ENCODE measurements at regions not wholly inside any gene's neighbourhood (a gene's known extent, or its start where the extent isn't known, plus 50 kb on each side); places are given as distances from the start of the nearest gene placed in this dataset.
A peak's percentile ranks its signal among the peaks of the same experiment; 100 is the strongest.

DNA sequence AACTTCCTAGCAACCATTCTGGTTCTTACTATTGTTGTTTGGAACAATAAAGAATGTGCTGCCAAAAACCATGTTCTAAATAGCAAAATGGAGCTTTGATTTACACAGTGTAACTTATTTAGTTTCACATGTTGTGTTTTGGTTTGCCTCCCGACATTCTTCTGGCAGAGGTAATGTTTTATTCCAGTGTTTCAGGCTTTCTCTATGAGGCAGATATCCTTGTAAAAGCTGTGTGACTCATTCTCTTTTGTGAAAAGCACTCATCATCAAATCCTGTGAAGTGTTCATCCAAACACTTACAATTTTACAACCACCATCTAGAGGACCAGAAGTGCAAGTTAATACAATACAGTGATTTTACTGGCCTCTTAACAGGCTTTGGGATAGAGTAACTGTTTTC, 219.0 kb upstream of the GIMD1 start (continued):
- TF ChIP-seq, protein P1, sequence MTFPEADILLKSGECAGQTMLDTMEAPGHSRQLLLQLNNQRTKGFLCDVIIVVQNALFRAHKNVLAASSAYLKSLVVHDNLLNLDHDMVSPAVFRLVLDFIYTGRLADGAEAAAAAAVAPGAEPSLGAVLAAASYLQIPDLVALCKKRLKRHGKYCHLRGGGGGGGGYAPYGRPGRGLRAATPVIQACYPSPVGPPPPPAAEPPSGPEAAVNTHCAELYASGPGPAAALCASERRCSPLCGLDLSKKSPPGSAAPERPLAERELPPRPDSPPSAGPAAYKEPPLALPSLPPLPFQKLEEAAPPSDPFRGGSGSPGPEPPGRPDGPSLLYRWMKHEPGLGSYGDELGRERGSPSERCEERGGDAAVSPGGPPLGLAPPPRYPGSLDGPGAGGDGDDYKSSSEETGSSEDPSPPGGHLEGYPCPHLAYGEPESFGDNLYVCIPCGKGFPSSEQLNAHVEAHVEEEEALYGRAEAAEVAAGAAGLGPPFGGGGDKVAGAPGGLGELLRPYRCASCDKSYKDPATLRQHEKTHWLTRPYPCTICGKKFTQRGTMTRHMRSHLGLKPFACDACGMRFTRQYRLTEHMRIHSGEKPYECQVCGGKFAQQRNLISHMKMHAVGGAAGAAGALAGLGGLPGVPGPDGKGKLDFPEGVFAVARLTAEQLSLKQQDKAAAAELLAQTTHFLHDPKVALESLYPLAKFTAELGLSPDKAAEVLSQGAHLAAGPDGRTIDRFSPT (tag by site-specific recombination; IDR thresholded peaks at IDR 0.05): peak; percentile 72; the same call in 1 of the 2 replicates
- TF ChIP-seq OVOL3 (tag by site-specific recombination; IDR thresholded peaks at IDR 0.05): peak; percentile 83
- TF ChIP-seq ZNF311 (tag by site-specific recombination; IDR thresholded peaks at IDR 0.05; ENCODE audit: borderline replicate concordance): no peak
- no peak for TF ChIP-seq ZNF214 (tag by site-specific recombination; IDR thresholded peaks at IDR 0.05; ENCODE audit: borderline replicate concordance)
- no peak for TF ChIP-seq ZNF302 (tag by site-specific recombination; IDR thresholded peaks at IDR 0.05; ENCODE audit: low read depth)
- no peak for TF ChIP-seq ZNF473 (tag by site-specific recombination; IDR thresholded peaks at IDR 0.05)
- TF ChIP-seq, protein P2, sequence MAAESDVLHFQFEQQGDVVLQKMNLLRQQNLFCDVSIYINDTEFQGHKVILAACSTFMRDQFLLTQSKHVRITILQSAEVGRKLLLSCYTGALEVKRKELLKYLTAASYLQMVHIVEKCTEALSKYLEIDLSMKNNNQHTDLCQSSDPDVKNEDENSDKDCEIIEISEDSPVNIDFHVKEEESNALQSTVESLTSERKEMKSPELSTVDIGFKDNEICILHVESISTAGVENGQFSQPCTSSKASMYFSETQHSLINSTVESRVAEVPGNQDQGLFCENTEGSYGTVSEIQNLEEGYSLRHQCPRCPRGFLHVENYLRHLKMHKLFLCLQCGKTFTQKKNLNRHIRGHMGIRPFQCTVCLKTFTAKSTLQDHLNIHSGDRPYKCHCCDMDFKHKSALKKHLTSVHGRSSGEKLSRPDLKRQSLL (tag by site-specific recombination; IDR thresholded peaks at IDR 0.05): no peak
- TF ChIP-seq KLF8 (tag by site-specific recombination; IDR thresholded peaks at IDR 0.05): no peak
- no peak for TF ChIP-seq ZFP41 (tag by site-specific recombination; IDR thresholded peaks at IDR 0.05; ENCODE audit: borderline replicate concordance)
- TF ChIP-seq, protein P3, sequence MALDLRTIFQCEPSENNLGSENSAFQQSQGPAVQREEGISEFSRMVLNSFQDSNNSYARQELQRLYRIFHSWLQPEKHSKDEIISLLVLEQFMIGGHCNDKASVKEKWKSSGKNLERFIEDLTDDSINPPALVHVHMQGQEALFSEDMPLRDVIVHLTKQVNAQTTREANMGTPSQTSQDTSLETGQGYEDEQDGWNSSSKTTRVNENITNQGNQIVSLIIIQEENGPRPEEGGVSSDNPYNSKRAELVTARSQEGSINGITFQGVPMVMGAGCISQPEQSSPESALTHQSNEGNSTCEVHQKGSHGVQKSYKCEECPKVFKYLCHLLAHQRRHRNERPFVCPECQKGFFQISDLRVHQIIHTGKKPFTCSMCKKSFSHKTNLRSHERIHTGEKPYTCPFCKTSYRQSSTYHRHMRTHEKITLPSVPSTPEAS (tag by site-specific recombination; IDR thresholded peaks at IDR 0.05): no peak
- TF ChIP-seq ZNF138 (tag by site-specific recombination; IDR thresholded peaks at IDR 0.05; ENCODE audit: borderline replicate concordance): no peak
- no peak for TF ChIP-seq RBAK (tag by site-specific recombination; IDR thresholded peaks at IDR 0.05)
- TF ChIP-seq ZNF629 (tag by site-specific recombination; IDR thresholded peaks at IDR 0.05): peak; percentile 46; the same call in 1 of the 2 replicates
- TF ChIP-seq ZNF239 (tag by site-specific recombination; IDR thresholded peaks at IDR 0.05): no peak
- TF ChIP-seq ZNF223 (tag by site-specific recombination; IDR thresholded peaks at IDR 0.05): no peak
- TF ChIP-seq SETDB1 (IDR thresholded peaks at IDR 0.05; ENCODE audit: insufficient read length, low read length): no peak
- TF ChIP-seq, protein P4, sequence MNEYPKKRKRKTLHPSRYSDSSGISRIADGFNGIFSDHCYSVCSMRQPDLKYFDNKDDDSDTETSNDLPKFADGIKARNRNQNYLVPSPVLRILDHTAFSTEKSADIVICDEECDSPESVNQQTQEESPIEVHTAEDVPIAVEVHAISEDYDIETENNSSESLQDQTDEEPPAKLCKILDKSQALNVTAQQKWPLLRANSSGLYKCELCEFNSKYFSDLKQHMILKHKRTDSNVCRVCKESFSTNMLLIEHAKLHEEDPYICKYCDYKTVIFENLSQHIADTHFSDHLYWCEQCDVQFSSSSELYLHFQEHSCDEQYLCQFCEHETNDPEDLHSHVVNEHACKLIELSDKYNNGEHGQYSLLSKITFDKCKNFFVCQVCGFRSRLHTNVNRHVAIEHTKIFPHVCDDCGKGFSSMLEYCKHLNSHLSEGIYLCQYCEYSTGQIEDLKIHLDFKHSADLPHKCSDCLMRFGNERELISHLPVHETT (tag by site-specific recombination; IDR thresholded peaks at IDR 0.05): no peak
- peak; percentile 70; the same call in 1 of the 2 replicates for TF ChIP-seq GFI1B (tag by site-specific recombination; IDR thresholded peaks at IDR 0.05)
- TF ChIP-seq, protein P5, sequence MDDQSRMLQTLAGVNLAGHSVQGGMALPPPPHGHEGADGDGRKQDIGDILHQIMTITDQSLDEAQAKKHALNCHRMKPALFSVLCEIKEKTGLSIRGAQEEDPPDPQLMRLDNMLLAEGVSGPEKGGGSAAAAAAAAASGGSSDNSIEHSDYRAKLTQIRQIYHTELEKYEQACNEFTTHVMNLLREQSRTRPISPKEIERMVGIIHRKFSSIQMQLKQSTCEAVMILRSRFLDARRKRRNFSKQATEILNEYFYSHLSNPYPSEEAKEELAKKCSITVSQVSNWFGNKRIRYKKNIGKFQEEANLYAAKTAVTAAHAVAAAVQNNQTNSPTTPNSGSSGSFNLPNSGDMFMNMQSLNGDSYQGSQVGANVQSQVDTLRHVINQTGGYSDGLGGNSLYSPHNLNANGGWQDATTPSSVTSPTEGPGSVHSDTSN (CRISPR knock-in tag; IDR thresholded peaks at IDR 0.05): no peak
- no peak for TF ChIP-seq ZNF157 (tag by site-specific recombination; IDR thresholded peaks at IDR 0.05)
- TF ChIP-seq MZF1 (tag by site-specific recombination; IDR thresholded peaks at IDR 0.05; ENCODE audit: borderline replicate concordance): 0 out of 2 replicates have a peak, but pooled peaks have one; percentile 40
- no peak for TF ChIP-seq KLF10 (tag by site-specific recombination; IDR thresholded peaks at IDR 0.05)
- peak; percentile 52; the same call in 1 of the 2 replicates for TF ChIP-seq SP7 (tag by site-specific recombination; IDR thresholded peaks at IDR 0.05)
- TF ChIP-seq, protein P6, sequence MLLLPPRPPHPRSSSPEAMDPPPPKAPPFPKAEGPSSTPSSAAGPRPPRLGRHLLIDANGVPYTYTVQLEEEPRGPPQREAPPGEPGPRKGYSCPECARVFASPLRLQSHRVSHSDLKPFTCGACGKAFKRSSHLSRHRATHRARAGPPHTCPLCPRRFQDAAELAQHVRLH (tag by site-specific recombination; IDR thresholded peaks at IDR 0.05): peak; percentile 80; the same call in 1 of the 2 replicates
- no peak for TF ChIP-seq ZNF501 (tag by site-specific recombination; IDR thresholded peaks at IDR 0.05)
- no peak for TF ChIP-seq ZNF416 (tag by site-specific recombination; IDR thresholded peaks at IDR 0.05)
- TF ChIP-seq ZNF549 (tag by site-specific recombination; IDR thresholded peaks at IDR 0.05): no peak
- TF ChIP-seq ZNF324 (tag by site-specific recombination; IDR thresholded peaks at IDR 0.05): no peak
- TF ChIP-seq BCL11B (tag by site-specific recombination; IDR thresholded peaks at IDR 0.05; ENCODE audit: low read depth): no peak
- TF ChIP-seq ZBTB8A (tag by site-specific recombination; IDR thresholded peaks at IDR 0.05): no peak
- no peak for TF ChIP-seq ZNF747 (tag by site-specific recombination; IDR thresholded peaks at IDR 0.05)
- TF ChIP-seq, protein P7, sequence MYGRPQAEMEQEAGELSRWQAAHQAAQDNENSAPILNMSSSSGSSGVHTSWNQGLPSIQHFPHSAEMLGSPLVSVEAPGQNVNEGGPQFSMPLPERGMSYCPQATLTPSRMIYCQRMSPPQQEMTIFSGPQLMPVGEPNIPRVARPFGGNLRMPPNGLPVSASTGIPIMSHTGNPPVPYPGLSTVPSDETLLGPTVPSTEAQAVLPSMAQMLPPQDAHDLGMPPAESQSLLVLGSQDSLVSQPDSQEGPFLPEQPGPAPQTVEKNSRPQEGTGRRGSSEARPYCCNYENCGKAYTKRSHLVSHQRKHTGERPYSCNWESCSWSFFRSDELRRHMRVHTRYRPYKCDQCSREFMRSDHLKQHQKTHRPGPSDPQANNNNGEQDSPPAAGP (tag by site-specific recombination; IDR thresholded peaks at IDR 0.05): no peak
- TF ChIP-seq GLIS1 (tag by site-specific recombination; IDR thresholded peaks at IDR 0.05): peak; percentile 22; the same call in 1 of the 2 replicates
